Bronchial epithelial cell (primary cell): ENCODE measurements at regions not wholly inside any gene's neighbourhood (a gene's known extent, or its start where the extent isn't known, plus 50 kb on each side); places are given as distances from the start of the nearest gene placed in this dataset.
A peak's percentile ranks its signal among the peaks of the same experiment; 100 is the strongest.

ENCODE experiments used
- DNase-seq: peaks from one replicate; pipeline ENCODE4 v3.0.0-alpha.2; 2010; ENCODE audit warnings: low read depth
- FAIRE-seq: peaks from 2 replicates; lab custom pipeline; 2011; peaks lifted over from hg19 to GRCh38; lab: Jason Lieb, UNC
- H3K27me3 ChIP-seq: 2 replicates; pipeline ENCODE4 v1.5.1; 2011; ENCODE audit warnings: low read length; ENCODE audit not compliant: control insufficient read depth, insufficient read depth
- H3K36me3 ChIP-seq: 2 replicates; pipeline ENCODE4 v1.5.1; 2011; ENCODE audit warnings: low read length; ENCODE audit not compliant: control insufficient read depth, insufficient read depth
- H3K4me3 ChIP-seq: 2 replicates; pipeline ENCODE4 v1.5.1; 2011; ENCODE audit warnings: mild to moderate bottlenecking, low read depth, low read length, control low read depth
- CTCF ChIP-seq: IDR thresholded peaks from 2 replicates; pipeline ENCODE4 v1.5.1; 2011; ENCODE audit warnings: mild to moderate bottlenecking, moderate library complexity, low read length, control low read depth, inconsistent platforms; ENCODE audit not compliant: insufficient read depth, severe bottlenecking

DNA sequence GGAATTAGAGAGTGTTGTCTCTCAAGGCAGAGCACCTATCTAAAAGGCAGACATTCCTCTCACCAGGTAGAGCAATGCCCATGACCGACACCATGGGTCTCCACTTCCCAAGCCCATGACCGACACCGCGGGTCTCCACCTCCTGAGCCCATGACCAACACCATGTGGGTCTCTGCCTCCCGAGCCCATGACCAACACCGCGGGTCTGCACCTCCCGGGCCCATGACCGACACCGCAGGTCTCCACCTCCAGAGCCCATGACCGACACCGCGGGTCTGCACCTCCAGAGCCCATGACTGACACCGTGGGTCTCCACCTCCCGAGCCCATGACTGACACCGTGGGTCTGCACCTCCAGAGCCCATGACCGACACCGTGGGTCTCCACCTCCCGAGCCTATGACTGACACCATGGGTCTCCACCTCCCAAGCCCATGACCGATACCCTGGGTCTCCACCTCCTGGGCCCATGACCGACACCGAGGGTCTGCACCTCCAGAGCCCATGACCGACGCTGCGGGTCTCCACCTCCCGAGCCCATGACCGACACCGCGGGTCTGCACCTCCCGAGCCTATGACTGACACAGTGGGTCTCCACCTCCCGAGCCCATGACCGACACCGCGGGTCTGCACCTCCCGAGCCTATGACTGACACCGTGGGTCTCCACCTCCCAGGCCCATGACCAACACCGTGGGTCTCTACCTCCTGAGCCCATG, 262.4 kb upstream of the SALL3 start:
- Histone ChIP-seq H3K36me3 (no peaks in the 10 kb centered on the region), H3K4me3 (no peak overlapping the region), H3K27me3 (no peaks in the 10 kb centered on the region)
- no peak for DNase-seq
- TF ChIP-seq CTCF: no peak
- peak; percentile 13 for FAIRE-seq

DNA sequence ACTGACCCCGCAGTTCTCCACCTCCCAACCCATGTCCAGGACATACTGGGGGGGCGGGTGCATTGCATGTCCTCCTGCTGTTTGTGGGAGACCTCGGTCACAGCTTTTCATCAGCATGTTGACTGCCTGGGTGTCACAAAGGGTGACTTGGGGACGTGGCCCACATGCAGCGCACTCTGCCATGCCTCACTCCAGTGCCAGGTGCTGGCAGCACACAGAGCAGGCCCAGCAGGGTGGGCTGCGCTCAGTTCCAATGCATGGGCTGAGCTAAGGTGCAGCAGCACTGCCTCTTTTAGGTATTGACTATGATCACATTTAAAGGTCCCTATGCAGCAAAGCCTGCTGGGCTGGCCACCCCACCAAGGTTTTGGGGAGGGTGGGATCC, 261.9 kb upstream of the SALL3 start:
- TF ChIP-seq CTCF: no peak
- Histone ChIP-seq H3K27me3 (no peaks in the 10 kb centered on the region), H3K4me3 (no peak overlapping the region), H3K36me3 (no peaks in the 10 kb centered on the region)
- DNase-seq: no peak
- FAIRE-seq: no peak

GRCh38 chr18:78719821-78720220, 259.8 kb upstream of the SALL3 start:
- DNase-seq: no peak
- H3K27me3 ChIP-seq: no peaks in the 10 kb centered on the region
- H3K36me3 ChIP-seq: no peaks in the 10 kb centered on the region
- no peak overlapping the region for H3K4me3 ChIP-seq
- FAIRE-seq: no peak
- TF ChIP-seq CTCF: no peak

GRCh38 chr18:78720456-78721237, 259.0 kb upstream of the SALL3 start:
- peak; percentile 36 for FAIRE-seq
- Histone ChIP-seq H3K36me3 (no peaks in the 10 kb centered on the region), H3K4me3 (no peak overlapping the region), H3K27me3 (no peaks in the 10 kb centered on the region)
- DNase-seq: no peak
- TF ChIP-seq CTCF: no peak

- no peaks in the 10 kb centered on the region for H3K27me3 ChIP-seq
These were observed 258.3 kb upstream of the SALL3 start for GRCh38 chr18:78721238-78721875.

More at GRCh38 chr18:78721238-78721875, 258.3 kb upstream of the SALL3 start:
- TF ChIP-seq CTCF: no peak
- Histone ChIP-seq H3K36me3 (no peaks in the 10 kb centered on the region), H3K4me3 (no peak overlapping the region)
- DNase-seq: no peak
- FAIRE-seq: no peak
